Omental fat pad (tissue), 3 donors: ENCODE measurements at regions not wholly inside any gene's neighbourhood (a gene's known extent, or its start where the extent isn't known, plus 50 kb on each side); places are given as distances from the start of the nearest gene placed in this dataset.
A peak's percentile ranks its signal among the peaks of the same experiment; 100 is the strongest.

Source experiments
- ATAC-seq: fragments of 150-250 bp; one replicate; pipeline ENCODE4 v1.9.1; 2016; ENCODE audit warnings: mild to moderate bottlenecking, moderate library complexity; ENCODE audit not compliant: low FRiP score
- DNase-seq: peaks from one replicate; pipeline ENCODE4 v3.0.0-alpha.2; 2019; ENCODE audit warnings: low spot score
- CTCF ChIP-seq, 3 donors: fragments of 450-650 bp; IDR thresholded peaks; one replicate each; pipeline ENCODE4 v1.5.1; 2016 to 2017; ENCODE audit warnings: antibody characterized with exemption in 3 of 3, mild to moderate bottlenecking in 3 of 3, moderate library complexity in 2 of 3

- ATAC-seq: no peak
- no peak for DNase-seq
Measured at GRCh38 chr1:87795615-87796337, 467.1 kb downstream of the LMO4 start.

GRCh38 chr1:87796471-87796901, 467.8 kb downstream of the LMO4 start:
- DNase-seq (no peak), ATAC-seq (no peak)
- no peak for TF ChIP-seq CTCF (IDR thresholded peaks at IDR 0.05)

More at GRCh38 chr1:87795615-87796337, 467.1 kb downstream of the LMO4 start:
- TF ChIP-seq CTCF (IDR thresholded peaks at IDR 0.05): no peak

GRCh38 chr1:87799451-87799850, 470.8 kb downstream of the LMO4 start:
- DNase-seq: no peak
- TF ChIP-seq CTCF (IDR thresholded peaks at IDR 0.05): no peak
- no peak for ATAC-seq

- no peak for TF ChIP-seq CTCF (IDR thresholded peaks at IDR 0.05)
- DNase-seq: no peak
- no peak for ATAC-seq
Measured at GRCh38 chr1:87800006-87800405, 471.3 kb downstream of the LMO4 start.

- ATAC-seq (no peak), DNase-seq (no peak)
- TF ChIP-seq CTCF (IDR thresholded peaks at IDR 0.05): no peak
Measured at GRCh38 chr1:87803375-87803774, 474.7 kb downstream of the LMO4 start.

- no peak for TF ChIP-seq CTCF (IDR thresholded peaks at IDR 0.05)
- ATAC-seq (no peak), DNase-seq (no peak)
Measured at GRCh38 chr1:87804128-87804527, 475.4 kb downstream of the LMO4 start.

GRCh38 chr1:87805666-87806378, 477.1 kb downstream of the LMO4 start:
- DNase-seq: no peak
- ATAC-seq: peak; percentile 87
- no peak for TF ChIP-seq CTCF (IDR thresholded peaks at IDR 0.05)
